Progenitor cell of endocrine pancreas (in vitro differentiated cells): ENCODE measurements at regions not wholly inside any gene's neighbourhood (a gene's known extent, or its start where the extent isn't known, plus 50 kb on each side); places are given as distances from the start of the nearest gene placed in this dataset.
"Not testable (repeated sequence)": the region's sequence is repeated elsewhere in the genome, so short reads cannot be mapped to it uniquely, and the experiment has no call there.

ENCODE experiments used
- DNase-seq: peaks from one replicate; pipeline ENCODE4 v3.0.0; 2021; ENCODE audit warnings: low spot score; ENCODE audit not compliant: unreplicated experiment
- H3K27ac Mint-ChIP-seq: 2 replicates; pipeline ENCODE4 v1.8.0; 2021; ENCODE audit warnings: mild to moderate bottlenecking, moderate library complexity, mixed read lengths
- H3K27me3 Mint-ChIP-seq: 2 replicates; pipeline ENCODE4 v1.8.0; 2021; ENCODE audit warnings: mixed read lengths
- H3K36me3 Mint-ChIP-seq: 2 replicates; pipeline ENCODE4 v1.8.0; 2022; ENCODE audit warnings: mixed read lengths; ENCODE audit not compliant: insufficient read depth
- H3K4me1 Mint-ChIP-seq: 2 replicates; pipeline ENCODE4 v1.8.0; 2021; ENCODE audit warnings: low read depth, mixed read lengths
- H3K4me3 Mint-ChIP-seq: 2 replicates; pipeline ENCODE4 v1.8.0; 2021; ENCODE audit warnings: low read depth, mild to moderate bottlenecking, moderate library complexity, mixed read lengths
- H3K9me3 Mint-ChIP-seq: 2 replicates; pipeline ENCODE4 v1.8.0; 2021; ENCODE audit warnings: low read depth, mixed read lengths
- CTCF ChIP-seq: fragments of 200-600 bp; sonication (generic); IDR thresholded peaks from one replicate; pipeline ENCODE4 v1.5.0; 2021; ENCODE audit warnings: antibody characterized with exemption, mild to moderate bottlenecking; ENCODE audit not compliant: unreplicated experiment

DNA sequence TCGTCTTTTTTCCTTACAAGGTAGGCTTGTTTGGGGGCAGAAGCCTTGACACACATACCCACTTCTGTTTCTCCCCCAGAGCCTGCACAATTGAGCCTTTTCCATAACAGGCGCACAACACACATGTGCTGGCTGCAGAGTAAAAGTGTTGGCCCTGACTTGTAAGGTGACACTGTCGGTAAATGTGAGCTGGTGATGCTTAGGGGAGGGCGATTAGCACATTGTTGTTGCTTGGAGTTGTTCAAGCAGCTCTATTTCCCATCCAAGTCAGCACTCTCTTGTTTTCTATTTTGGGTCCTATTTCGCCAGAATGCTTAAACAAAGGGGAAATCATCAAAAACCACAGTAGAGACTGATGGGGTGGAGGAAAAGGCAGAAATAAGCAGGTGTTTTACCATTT is 51.9 kb upstream of the PTPRJ start:
- no peaks in the 10 kb centered on the region for H3K27me3 Mint-ChIP-seq
- no peak overlapping the region for H3K4me3 Mint-ChIP-seq
- no peaks in the 10 kb centered on the region for H3K9me3 Mint-ChIP-seq
- no peak overlapping the region for H3K27ac Mint-ChIP-seq
- no peak for DNase-seq
- H3K36me3 Mint-ChIP-seq: no peaks in the 10 kb centered on the region
- H3K4me1 Mint-ChIP-seq: peaks cover 9% of the 10 kb centered on the region
- TF ChIP-seq CTCF: no peak

GRCh38 chr11:47924184-47924691 is 56.1 kb upstream of the PTPRJ start:
- Mint-ChIP-seq H3K4me1 (peaks cover 11% of the 10 kb centered on the region), H3K27me3 (no peaks in the 10 kb centered on the region), H3K27ac (peak overlapping the region; percentile 84), H3K36me3 (no peaks in the 10 kb centered on the region), H3K4me3 (no peak overlapping the region), H3K9me3 (no peaks in the 10 kb centered on the region)
- DNase-seq: peak; percentile 17
- no peak for TF ChIP-seq CTCF

DNA sequence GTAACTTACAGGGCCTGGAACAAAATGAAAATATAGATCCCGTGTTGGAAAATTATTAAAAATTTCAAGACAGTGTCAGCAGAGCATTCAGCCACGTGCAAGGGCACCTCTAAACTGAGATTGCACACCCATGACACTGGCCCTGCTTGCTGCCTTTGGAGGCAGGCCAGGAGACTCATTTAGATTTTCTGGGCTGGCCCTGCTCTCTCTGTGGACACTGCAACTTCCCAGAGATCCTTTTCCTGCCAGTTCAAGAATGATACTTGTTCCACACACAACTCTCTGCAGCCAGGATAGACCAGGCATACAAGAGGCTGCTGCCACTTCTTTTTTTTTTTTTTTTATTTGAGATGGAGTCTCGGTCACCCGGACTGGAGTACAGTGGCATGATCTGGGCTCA is 56.7 kb upstream of the PTPRJ start:
- Mint-ChIP-seq H3K36me3 (no peaks in the 10 kb centered on the region), H3K9me3 (no peaks in the 10 kb centered on the region), H3K4me1 (peaks cover 13% of the 10 kb centered on the region), H3K4me3 (no peak overlapping the region), H3K27ac (peak overlapping the region; percentile 84), H3K27me3 (no peaks in the 10 kb centered on the region)
- DNase-seq: no peak
- no peak for TF ChIP-seq CTCF

- H3K9me3 Mint-ChIP-seq, H3K36me3 Mint-ChIP-seq, H3K27ac Mint-ChIP-seq, DNase-seq, H3K27me3 Mint-ChIP-seq, H3K4me3 Mint-ChIP-seq: not testable (repeated sequence)
- peaks cover 16% of the 10 kb centered on the region for H3K4me1 Mint-ChIP-seq
Measured at GRCh38 chr11:47921080-47921555, 59.2 kb upstream of the PTPRJ start.

- no peak for DNase-seq
- Mint-ChIP-seq H3K36me3 (no peaks in the 10 kb centered on the region), H3K4me3 (no peak overlapping the region), H3K4me1 (peaks cover 14% of the 10 kb centered on the region), H3K27ac (no peak overlapping the region), H3K9me3 (no peaks in the 10 kb centered on the region), H3K27me3 (no peaks in the 10 kb centered on the region)
- TF ChIP-seq CTCF: no peak
Measured at GRCh38 chr11:47918882-47919495, 61.4 kb upstream of the PTPRJ start.

DNA sequence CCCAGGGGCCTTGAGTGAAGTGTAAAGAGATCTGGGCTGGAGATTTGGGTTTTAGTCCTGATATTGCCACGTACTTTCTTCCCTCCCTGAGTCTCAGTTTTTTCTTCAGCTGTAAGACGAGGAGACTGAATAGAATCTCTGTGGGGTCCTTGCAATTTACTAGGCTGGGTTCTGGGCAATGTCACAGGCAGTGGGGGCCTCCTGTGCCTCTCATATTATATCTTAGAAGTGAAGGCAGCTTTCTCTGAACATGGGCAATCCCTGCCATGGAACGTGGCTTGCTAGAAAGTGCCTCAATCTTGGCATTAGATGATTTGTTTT is 62.0 kb upstream of the PTPRJ start:
- Mint-ChIP-seq H3K4me3 (no peak overlapping the region), H3K36me3 (no peaks in the 10 kb centered on the region), H3K4me1 (peaks cover 14% of the 10 kb centered on the region), H3K27ac (peak overlapping the region; percentile 35), H3K9me3 (no peaks in the 10 kb centered on the region), H3K27me3 (no peaks in the 10 kb centered on the region)
- TF ChIP-seq CTCF: no peak
- no peak for DNase-seq
